ENCODE measurements at regions not wholly inside any gene's neighbourhood (a gene's known extent, or its start where the extent isn't known, plus 50 kb on each side); places are given as distances from the start of the nearest gene placed in this dataset.

- TF ChIP-seq CTCF (conservative IDR thresholded peaks at IDR 0.05) (no peak), ZFX (IDR thresholded peaks at IDR 0.05) (no peak)
Measured at GRCh38 chr16:61374071-61374470, 662.2 kb downstream of the CDH8 start.
